MM.1S (cell line): ENCODE measurements at regions not wholly inside any gene's neighbourhood (a gene's known extent, or its start where the extent isn't known, plus 50 kb on each side); places are given as distances from the start of the nearest gene placed in this dataset.

Source experiments
- DNase-seq: peaks from one replicate; pipeline ENCODE4 v3.0.0-alpha.2; 2015
- H2AFZ ChIP-seq: fragments of 300-600 bp; sonication (generic); 2 replicates; pipeline ENCODE4 v1.6.0; 2016; ENCODE audit warnings: antibody characterized with exemption, low read length
- H3F3A ChIP-seq: fragments of 300-600 bp; sonication (generic); 2 replicates; pipeline ENCODE4 v1.6.1; 2016; ENCODE audit warnings: mild to moderate bottlenecking, antibody characterized with exemption, low read length, moderate library complexity, mixed read lengths; ENCODE audit not compliant: insufficient read depth
- H3K27ac ChIP-seq: fragments of 300-600 bp; sonication (generic); 2 replicates; pipeline ENCODE4 v1.5.1; 2016; ENCODE audit warnings: mild to moderate bottlenecking, low read length
- H3K27me3 ChIP-seq: fragments of 300-600 bp; sonication (generic); replicated peaks from 2 replicates; pipeline ENCODE4 v1.6.0; 2016; ENCODE audit warnings: low read length; ENCODE audit not compliant: insufficient read depth
- H3K36me3 ChIP-seq: fragments of 300-600 bp; sonication (generic); replicated peaks from 2 replicates; pipeline ENCODE4 v1.6.1; 2016; ENCODE audit warnings: mild to moderate bottlenecking, low read length, mixed read lengths; ENCODE audit not compliant: insufficient read depth
- H3K4me1 ChIP-seq: fragments of 300-600 bp; sonication (generic); 2 replicates; pipeline ENCODE4 v1.6.1; 2016; ENCODE audit warnings: low read length, mixed read lengths
- H3K4me2 ChIP-seq: fragments of 300-600 bp; sonication (generic); 2 replicates; pipeline ENCODE4 v1.6.0; 2016; ENCODE audit warnings: low read depth, low read length
- H3K4me3 ChIP-seq: fragments of 300-600 bp; sonication (generic); 2 replicates; pipeline ENCODE4 v1.5.1; 2016; ENCODE audit warnings: low read length, mixed read lengths
- H3K79me2 ChIP-seq: fragments of 300-600 bp; sonication (generic); 2 replicates; pipeline ENCODE4 v1.6.1; 2016; ENCODE audit warnings: mixed run types, low read length, mixed read lengths
- H3K9ac ChIP-seq: fragments of 300-600 bp; sonication (generic); 2 replicates; pipeline ENCODE4 v1.6.1; 2016; ENCODE audit warnings: low read length, mixed read lengths
- H3K9me2 ChIP-seq: fragments of 300-600 bp; sonication (generic); replicated peaks from 2 replicates; pipeline ENCODE4 v1.6.1; 2016; ENCODE audit warnings: mild to moderate bottlenecking, low read length, mixed read lengths; ENCODE audit not compliant: insufficient read depth
- H3K9me3 ChIP-seq: fragments of 300-600 bp; sonication (generic); replicated peaks from 2 replicates; pipeline ENCODE4 v1.6.1; 2016; ENCODE audit warnings: mild to moderate bottlenecking, low read length, mixed read lengths; ENCODE audit not compliant: insufficient read depth
- H4K20me1 ChIP-seq: fragments of 300-600 bp; sonication (generic); 2 replicates; pipeline ENCODE4 v1.6.1; 2016; ENCODE audit warnings: mild to moderate bottlenecking, low read length, moderate library complexity, mixed read lengths; ENCODE audit not compliant: insufficient read depth
- CTCF ChIP-seq: fragments of 300-600 bp; sonication (generic); IDR thresholded peaks from 2 replicates; pipeline ENCODE4 v1.5.1; 2016; ENCODE audit warnings: antibody characterized with exemption, low read length, mixed read lengths
- EZH2 ChIP-seq: fragments of 300-600 bp; sonication (generic); optimal IDR thresholded peaks from 2 replicates; pipeline ENCODE3; 2017; ENCODE audit warnings: low read depth, mild to moderate bottlenecking, antibody characterized with exemption, low read length, mixed read lengths
- EZH2phosphoT487 ChIP-seq: fragments of 300-600 bp; sonication (generic); IDR thresholded peaks from 2 replicates; pipeline ENCODE4 v1.6.1; 2018; ENCODE audit warnings: antibody characterized with exemption, low read length

- TF ChIP-seq CTCF, result no peak
- TF ChIP-seq EZH2, result no peak
- no peak for TF ChIP-seq EZH2phosphoT487
- H3K36me3 ChIP-seq, result no peaks in the 10 kb centered on the region
- no peak overlapping the region for H2AFZ ChIP-seq
- no peaks in the 10 kb centered on the region for H3K4me1 ChIP-seq
- no peaks in the 10 kb centered on the region for H3K79me2 ChIP-seq
- no peaks in the 10 kb centered on the region for H3F3A ChIP-seq
- no peak overlapping the region for H3K9ac ChIP-seq
- H4K20me1 ChIP-seq, result no peaks in the 10 kb centered on the region
- no peak overlapping the region for H3K4me2 ChIP-seq
- H3K27ac ChIP-seq, result no peak overlapping the region
- H3K4me3 ChIP-seq, result no peak overlapping the region
- H3K27me3 ChIP-seq, result no peaks in the 10 kb centered on the region
- no peak for DNase-seq
- no peaks in the 10 kb centered on the region for H3K9me2 ChIP-seq
- H3K9me3 ChIP-seq, result no peaks in the 10 kb centered on the region
These were observed 354.1 kb downstream of the KLF5 start for GRCh38 chr13:73412933-73413332.

DNA sequence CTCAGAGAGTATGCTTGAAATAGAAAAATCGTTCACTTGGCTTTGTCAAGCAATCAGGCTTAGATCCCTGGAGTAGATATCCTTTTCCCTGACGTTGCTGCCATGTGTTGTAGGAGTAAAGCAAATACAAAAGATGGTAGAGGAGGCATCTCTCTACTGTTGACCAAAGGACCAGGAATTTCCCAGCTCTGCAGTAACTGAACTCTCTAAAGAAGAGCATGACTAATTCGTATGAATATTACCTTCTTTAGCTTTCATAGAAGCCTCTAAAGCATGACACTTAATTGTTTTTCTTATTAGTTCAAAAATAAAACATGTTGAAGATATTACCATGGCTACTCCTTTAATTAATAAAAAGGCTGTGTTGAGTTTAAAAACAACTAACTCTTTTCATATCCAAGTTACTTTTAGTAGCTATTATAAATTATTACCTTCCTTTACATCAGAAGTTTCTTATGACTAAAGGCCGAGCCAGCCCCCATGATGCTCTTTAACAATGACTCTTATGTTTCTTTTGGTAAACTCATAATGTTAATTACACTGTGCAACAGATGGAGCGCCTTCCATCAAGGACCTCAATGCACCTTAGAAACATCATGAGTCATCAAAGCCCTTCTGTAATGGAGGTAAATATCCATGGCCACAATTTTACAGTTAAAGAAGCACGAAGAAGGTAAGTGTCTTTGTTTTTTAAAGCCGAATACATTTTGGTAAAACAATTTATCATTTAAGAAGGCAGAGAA, 352.4 kb downstream of the KLF5 start:
- no peak overlapping the region for H3K9ac ChIP-seq
- H3K79me2 ChIP-seq, result no peaks in the 10 kb centered on the region
- H3K27ac ChIP-seq, result no peak overlapping the region
- H3K36me3 ChIP-seq, result no peaks in the 10 kb centered on the region
- H3K9me3 ChIP-seq, result no peaks in the 10 kb centered on the region
- H3K4me3 ChIP-seq, result no peak overlapping the region
- no peak overlapping the region for H2AFZ ChIP-seq
- TF ChIP-seq EZH2, result no peak
- no peak for TF ChIP-seq CTCF
- no peak for TF ChIP-seq EZH2phosphoT487
- H3K27me3 ChIP-seq, result no peaks in the 10 kb centered on the region
- H4K20me1 ChIP-seq, result no peaks in the 10 kb centered on the region
- no peak for DNase-seq
- no peaks in the 10 kb centered on the region for H3K9me2 ChIP-seq
- no peak overlapping the region for H3K4me2 ChIP-seq
- H3K4me1 ChIP-seq, result no peaks in the 10 kb centered on the region
- no peaks in the 10 kb centered on the region for H3F3A ChIP-seq

GRCh38 chr13:73406454-73406853, 347.6 kb downstream of the KLF5 start:
- Histone ChIP-seq H3K4me1 (no peaks in the 10 kb centered on the region), H3K4me3 (no peak overlapping the region), H3K9me2 (no peaks in the 10 kb centered on the region), H3K79me2 (no peaks in the 10 kb centered on the region), H2AFZ (no peak overlapping the region), H3K27me3 (no peaks in the 10 kb centered on the region), H3K4me2 (no peak overlapping the region), H3K36me3 (no peaks in the 10 kb centered on the region), H4K20me1 (no peaks in the 10 kb centered on the region), H3K9ac (no peak overlapping the region), H3K9me3 (no peaks in the 10 kb centered on the region), H3F3A (no peaks in the 10 kb centered on the region), H3K27ac (no peak overlapping the region)
- TF ChIP-seq CTCF, result no peak
- no peak for TF ChIP-seq EZH2
- no peak for TF ChIP-seq EZH2phosphoT487
- no peak for DNase-seq
